Cardiac fibroblast (primary cell): ENCODE measurements at regions not wholly inside any gene's neighbourhood (a gene's known extent, or its start where the extent isn't known, plus 50 kb on each side); places are given as distances from the start of the nearest gene placed in this dataset.
A peak's percentile ranks its signal among the peaks of the same experiment; 100 is the strongest.

Experiments used
- DNase-seq, 2 donors: peaks; one replicate each; pipeline versions ENCODE4 v3.0.0 to v3.0.0-alpha.2; 2010; ENCODE audit warnings: low read depth in 2 of 2
- H3K4me3 ChIP-seq, 2 donors: replicated peaks in 1 of 2; 1 replicate in 1 of 2; 2 replicates in 1 of 2; pipeline ENCODE4 v1.5.1; 2011; ENCODE audit warnings: low read depth in 2 of 2, low read length in 2 of 2, mild to moderate bottlenecking in 2 of 2, moderate library complexity in 1 of 2
- CTCF ChIP-seq: IDR thresholded peaks from one replicate; pipeline ENCODE4 v1.5.1; 2011; ENCODE audit warnings: low read depth, mild to moderate bottlenecking, low read length, inconsistent platforms

GRCh38 chr2:133967326-133967725 lies 286.5 kb upstream of the MGAT5 start:
- H3K4me3 ChIP-seq, result no peak overlapping the region
- no peak for DNase-seq
- no peak for TF ChIP-seq CTCF

- DNase-seq, result no peak
- TF ChIP-seq CTCF, result no peak
- H3K4me3 ChIP-seq, result no peak overlapping the region
Observed at GRCh38 chr2:133968446-133968845, 285.4 kb upstream of the MGAT5 start.

DNA sequence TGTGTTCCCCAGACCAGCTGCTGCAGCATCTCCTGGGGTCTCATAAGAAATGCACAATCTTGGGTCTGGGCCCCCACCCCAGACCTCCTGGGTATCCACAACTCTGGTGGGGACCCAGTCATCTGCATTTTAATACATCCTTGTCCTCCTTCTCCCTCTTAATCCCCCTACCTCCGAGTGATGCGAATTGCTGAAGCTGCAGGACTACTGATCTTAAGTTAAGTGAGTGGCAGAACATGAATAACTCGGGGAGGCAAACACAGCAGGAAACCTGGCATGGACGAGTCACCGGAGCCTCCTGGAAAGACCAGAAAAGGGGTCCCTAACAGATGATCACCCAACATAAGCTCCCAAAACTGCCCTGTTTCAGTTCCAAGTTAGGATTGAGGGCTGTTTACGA lies 283.2 kb upstream of the MGAT5 start:
- no peak for TF ChIP-seq CTCF
- H3K4me3 ChIP-seq, result no peak overlapping the region
- DNase-seq, result no peak

DNA sequence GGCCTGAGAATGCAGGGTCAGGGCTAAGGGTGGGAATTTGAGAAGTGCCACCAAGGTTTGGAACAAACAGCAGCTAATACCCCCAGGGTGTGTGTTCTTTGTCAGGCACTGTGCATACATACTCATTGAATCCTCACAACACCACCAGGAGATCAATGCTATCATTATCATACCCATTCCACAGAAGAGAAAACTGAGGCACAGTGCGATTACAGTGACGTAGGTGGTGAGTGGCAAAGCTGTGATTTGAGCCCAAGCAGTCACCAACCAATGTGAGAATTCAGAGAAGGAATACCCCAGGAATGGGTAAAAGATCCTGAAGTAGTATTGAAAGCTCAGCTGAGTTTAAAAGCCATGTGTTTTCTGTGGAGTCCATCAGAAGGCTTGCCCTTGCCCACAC lies 281.6 kb upstream of the MGAT5 start:
- no peak for TF ChIP-seq CTCF
- no peak overlapping the region for H3K4me3 ChIP-seq
- DNase-seq, result no peak

DNA sequence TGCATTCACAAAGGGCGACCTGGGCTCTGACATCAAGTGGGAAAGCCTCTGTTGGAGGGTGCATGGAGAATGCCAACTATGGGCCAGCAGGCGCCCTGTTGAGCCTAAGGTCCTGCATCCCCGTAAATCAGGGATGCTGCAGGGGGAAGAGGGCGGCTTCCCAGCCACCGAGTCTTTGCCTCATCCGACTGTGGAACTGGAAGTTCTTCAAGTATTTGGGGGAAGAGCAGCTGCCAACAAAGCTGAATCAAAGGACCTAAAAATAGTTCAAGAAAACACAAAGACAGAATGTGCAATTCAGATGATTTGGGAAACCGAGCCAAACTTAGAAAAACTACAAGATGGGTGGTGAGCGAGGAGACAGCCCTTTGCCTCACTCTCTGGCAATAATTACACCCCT lies 281.1 kb upstream of the MGAT5 start:
- peak; percentile 29 to 39 for DNase-seq
- no peak overlapping the region for H3K4me3 ChIP-seq
- no peak for TF ChIP-seq CTCF

DNA sequence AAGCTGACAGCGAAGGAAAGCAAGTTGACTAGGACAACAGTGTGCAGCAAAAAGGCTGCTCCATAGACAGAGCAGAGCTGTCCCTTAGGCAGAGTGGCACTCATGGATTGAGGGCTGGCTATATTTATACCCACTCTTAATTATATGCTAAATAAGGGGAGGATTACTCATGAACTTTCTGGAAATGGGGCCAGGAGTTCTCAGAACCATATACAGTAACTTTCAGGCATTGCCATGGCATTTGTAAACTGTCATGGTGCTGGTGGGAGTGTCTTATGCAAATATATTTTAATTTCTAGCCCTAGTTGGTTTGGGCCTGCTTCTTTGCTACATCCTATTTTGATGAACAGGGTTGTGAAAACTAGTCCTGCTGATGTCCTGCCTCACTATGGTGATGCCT lies 279.5 kb upstream of the MGAT5 start:
- no peak for TF ChIP-seq CTCF

GRCh38 chr2:133975135-133975534 lies 278.7 kb upstream of the MGAT5 start:
- TF ChIP-seq CTCF, result no peak
- no peak for DNase-seq
- H3K4me3 ChIP-seq, result no peak overlapping the region

More for the DNA sequence above, 279.5 kb upstream of the MGAT5 start:
- DNase-seq, result no peak
- no peak overlapping the region for H3K4me3 ChIP-seq
